PC-3 (cell line): ENCODE measurements at regions not wholly inside any gene's neighbourhood (a gene's known extent, or its start where the extent isn't known, plus 50 kb on each side); places are given as distances from the start of the nearest gene placed in this dataset.
A peak's percentile ranks its signal among the peaks of the same experiment; 100 is the strongest.

Experiments
- ATAC-seq: fragments of 200-7000 bp; cut with Tn5 transposase; 2 replicates; pipeline ENCODE4 v1.9.1; 2020; ENCODE audit warnings: mild to moderate bottlenecking, moderate library complexity
- BruUV-seq: library from RNA; stranded (reverse); fragments of 400-500 nt; replicated peaks from 2 replicates; lab custom pipeline; 2021; lab: Mats Ljungman, UMichigan
- CTCF ChIA-PET: fragments of 300-600 bp; sonication (Branson Sonifier 250); formaldehyde crosslinking; loops from one replicate; lab custom pipeline; 2022; ENCODE audit warnings: antibody characterized with exemption; lab: Charles Lee
- POLR2A ChIA-PET: fragments of 300-600 bp; sonication (Branson Sonifier 250); formaldehyde crosslinking; loops from one replicate; lab custom pipeline; 2022; ENCODE audit warnings: antibody characterized with exemption; ENCODE audit not compliant: unreplicated experiment; lab: Charles Lee
- DNase-seq: peaks from one replicate; pipeline ENCODE4 v3.0.0-alpha.2; 2015
- H2AFZ ChIP-seq: fragments of 300-600 bp; sonication (generic); 2 replicates; pipeline ENCODE4 v1.6.0; 2016; ENCODE audit warnings: antibody characterized with exemption, low read length
- H3F3A ChIP-seq: fragments of 300-600 bp; sonication (generic); one replicate; pipeline ENCODE4 v1.6.0; 2017; ENCODE audit warnings: antibody characterized with exemption, low read length, control low read depth, mild to moderate bottlenecking; ENCODE audit not compliant: unreplicated experiment
- H3K27ac ChIP-seq: fragments of 300-600 bp; sonication (generic); 2 replicates; pipeline ENCODE4 v1.5.1; 2016; ENCODE audit warnings: mild to moderate bottlenecking, low read length
- H3K27me3 ChIP-seq: fragments of 300-600 bp; sonication (generic); 2 replicates; pipeline ENCODE4 v1.6.1; 2016; ENCODE audit warnings: low read length, mixed read lengths
- H3K36me3 ChIP-seq: fragments of 300-600 bp; sonication (generic); 2 replicates; pipeline ENCODE4 v1.6.1; 2016; ENCODE audit warnings: low read depth, mixed run types, low read length, mixed read lengths
- H3K4me1 ChIP-seq: fragments of 300-600 bp; sonication (generic); 2 replicates; pipeline ENCODE4 v1.5.1; 2016; ENCODE audit warnings: low read length; ENCODE audit not compliant: insufficient read depth
- H3K4me2 ChIP-seq: fragments of 300-600 bp; sonication (generic); 2 replicates; pipeline ENCODE4 v1.6.0; 2016; ENCODE audit warnings: low read length
- H3K4me3 ChIP-seq: fragments of 300-600 bp; sonication (generic); 2 replicates; pipeline ENCODE4 v1.5.1; 2016; ENCODE audit warnings: mild to moderate bottlenecking, low read length, mixed read lengths
- H3K79me2 ChIP-seq: fragments of 300-600 bp; sonication (generic); 2 replicates; pipeline ENCODE4 v1.6.1; 2017; ENCODE audit warnings: low read length, mixed read lengths
- H3K9ac ChIP-seq: fragments of 300-600 bp; sonication (generic); 2 replicates; pipeline ENCODE4 v1.6.0; 2016; ENCODE audit warnings: mild to moderate bottlenecking, low read length
- H3K9me2 ChIP-seq: fragments of 300-600 bp; sonication (generic); replicated peaks from 2 replicates; pipeline ENCODE4 v1.6.1; 2016; ENCODE audit warnings: mixed run types, low read length, mixed read lengths
- H3K9me3 ChIP-seq: fragments of 300-600 bp; sonication (generic); 2 replicates; pipeline ENCODE4 v1.6.1; 2016; ENCODE audit warnings: low read length, mixed read lengths
- H4K20me1 ChIP-seq: fragments of 300-600 bp; sonication (generic); 2 replicates; pipeline ENCODE4 v1.6.1; 2016; ENCODE audit warnings: low read length, mixed read lengths
- CTCF ChIP-seq: fragments of 300-600 bp; sonication (generic); conservative IDR thresholded peaks from 2 replicates; pipeline ENCODE4 v1.5.1; 2017; ENCODE audit warnings: antibody characterized with exemption, low read depth, mild to moderate bottlenecking, low read length
- EZH2 ChIP-seq: fragments of 300-600 bp; sonication (generic); IDR thresholded peaks from one replicate; pipeline ENCODE4 v1.6.1; 2017; ENCODE audit warnings: antibody characterized with exemption, mild to moderate bottlenecking, low read length; ENCODE audit not compliant: unreplicated experiment
- EZH2phosphoT487 ChIP-seq: fragments of 300-600 bp; sonication (generic); IDR thresholded peaks from 2 replicates; pipeline ENCODE4 v1.6.1; 2018; ENCODE audit warnings: mild to moderate bottlenecking, antibody characterized with exemption, low read length, borderline replicate concordance
- intact Hi-C: fragments of 100-400 bp; cut with micrococcal nuclease; formaldehyde crosslinking; loops from 2 replicates; pipeline ENCODE4 v1.9.0; 2023

GRCh38 chr12:89935850-89936249 lies 227.2 kb upstream of the ATP2B1 start:
- DNase-seq = no peak
- no peak for TF ChIP-seq EZH2phosphoT487
- no peak for TF ChIP-seq EZH2
- no peak for TF ChIP-seq CTCF
- BruUV-seq = no TSS peak
- no peak for ATAC-seq
- intact Hi-C loops = no loop called here
- Histone ChIP-seq H3K27ac (no peak overlapping the region), H3K9me3 (no peaks in the 10 kb centered on the region), H3K4me2 (no peak overlapping the region), H2AFZ (no peak overlapping the region), H3K4me3 (no peak overlapping the region), H3K27me3 (no peaks in the 10 kb centered on the region), H3K9ac (no peak overlapping the region), H3K79me2 (no peaks in the 10 kb centered on the region), H4K20me1 (no peaks in the 10 kb centered on the region), H3K9me2 (no peaks in the 10 kb centered on the region), H3K4me1 (peaks cover 9% of the 10 kb centered on the region; the same call in 1 of the 2 replicates), H3F3A (no peaks in the 10 kb centered on the region), H3K36me3 (no peaks in the 10 kb centered on the region)
- CTCF ChIA-PET = no interaction called here
- POLR2A ChIA-PET = no interaction called here

- TF ChIP-seq EZH2 = no peak
- no peak for TF ChIP-seq EZH2phosphoT487
- no peak for TF ChIP-seq CTCF
- intact Hi-C loops = no loop called here
- ATAC-seq = no peak
- H3K27ac ChIP-seq = no peak overlapping the region
- no TSS peak for BruUV-seq
- no peak overlapping the region for H2AFZ ChIP-seq
- no peaks in the 10 kb centered on the region for H3F3A ChIP-seq
- H3K9me2 ChIP-seq = no peaks in the 10 kb centered on the region
- ChIA-PET POLR2A (no interaction called here), CTCF (no interaction called here)
- no peaks in the 10 kb centered on the region for H4K20me1 ChIP-seq
- H3K4me1 ChIP-seq = peaks cover 9% of the 10 kb centered on the region; the same call in 1 of the 2 replicates
- H3K4me3 ChIP-seq = no peak overlapping the region
- no peak overlapping the region for H3K9ac ChIP-seq
- H3K36me3 ChIP-seq = no peaks in the 10 kb centered on the region
- H3K4me2 ChIP-seq = no peak overlapping the region
- no peak for DNase-seq
- no peaks in the 10 kb centered on the region for H3K9me3 ChIP-seq
- H3K79me2 ChIP-seq = no peaks in the 10 kb centered on the region
- no peaks in the 10 kb centered on the region for H3K27me3 ChIP-seq
Observed at GRCh38 chr12:89933911-89934310, 225.3 kb upstream of the ATP2B1 start.

GRCh38 chr12:89932954-89933353 lies 224.3 kb upstream of the ATP2B1 start:
- ChIA-PET POLR2A (no interaction called here), CTCF (no interaction called here)
- no peak overlapping the region for H2AFZ ChIP-seq
- intact Hi-C loops = no loop called here
- H3K27me3 ChIP-seq = no peaks in the 10 kb centered on the region
- no peaks in the 10 kb centered on the region for H3K36me3 ChIP-seq
- DNase-seq (peak; percentile 55), ATAC-seq (peak; percentile 33; the same call in 1 of the 2 replicates)
- TF ChIP-seq CTCF (no peak), EZH2phosphoT487 (no peak), EZH2 (no peak)
- no peak overlapping the region for H3K4me3 ChIP-seq
- H3F3A ChIP-seq = no peaks in the 10 kb centered on the region
- peaks cover 9% of the 10 kb centered on the region; the same call in 1 of the 2 replicates for H3K4me1 ChIP-seq
- H3K9me3 ChIP-seq = no peaks in the 10 kb centered on the region
- H3K27ac ChIP-seq = peak overlapping the region; percentile 4; the same call in 1 of the 2 replicates
- H3K9ac ChIP-seq = no peak overlapping the region
- no peak overlapping the region for H3K4me2 ChIP-seq
- BruUV-seq = no TSS peak
- no peaks in the 10 kb centered on the region for H3K9me2 ChIP-seq
- no peaks in the 10 kb centered on the region for H4K20me1 ChIP-seq
- H3K79me2 ChIP-seq = no peaks in the 10 kb centered on the region
